NCI-H1694 treated with DMSO at 0.1 percent for 48 hours (cell line): ENCODE measurements at regions not wholly inside any gene's neighbourhood (a gene's known extent, or its start where the extent isn't known, plus 50 kb on each side); places are given as distances from the start of the nearest gene placed in this dataset.
"Not testable (repeated sequence)": the region's sequence is repeated elsewhere in the genome, so short reads cannot be mapped to it uniquely, and the experiment has no call there.

Experiments used
- DNase-seq: peaks from one replicate; lab custom pipeline; 2025; lab: John Stamatoyannopoulos, UW

DNA sequence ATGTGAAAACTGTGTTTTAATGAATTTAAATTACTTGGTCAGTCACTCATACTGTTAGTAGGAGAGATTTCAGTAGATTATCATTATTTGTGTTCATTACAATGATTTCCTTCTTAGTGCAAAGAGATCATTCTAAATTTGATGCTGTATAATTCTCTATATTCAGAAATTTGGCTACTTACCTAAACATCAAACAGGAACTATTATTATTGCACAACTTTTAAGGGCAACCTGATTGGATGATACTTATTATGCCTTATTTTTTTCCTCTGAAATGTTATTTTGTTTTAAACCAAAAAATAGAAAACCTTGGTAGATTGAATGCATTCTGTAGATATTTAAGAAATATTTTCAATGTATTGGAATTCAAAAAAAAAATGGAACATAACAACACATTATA, 436.4 kb upstream of the PCDH15 start:
- no peak for DNase-seq

DNA sequence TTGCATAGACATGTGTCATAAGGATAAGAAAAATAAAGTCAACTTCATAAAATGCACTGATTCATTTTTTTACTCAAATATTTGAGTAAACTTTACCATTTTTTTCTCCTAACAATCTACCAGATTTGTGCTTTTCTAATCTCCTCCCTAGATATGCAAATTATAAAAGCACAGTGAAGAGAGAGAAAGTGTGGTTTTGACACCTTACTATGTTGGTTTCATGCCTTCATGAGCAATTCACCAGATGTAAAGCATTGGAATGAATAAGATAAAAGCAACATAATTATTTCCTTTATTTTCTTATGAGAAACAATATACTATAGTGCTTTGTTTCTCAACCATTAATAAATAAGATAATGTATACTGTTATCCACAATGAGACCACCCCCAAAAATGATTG, 432.5 kb upstream of the PCDH15 start:
- no peak for DNase-seq

DNA sequence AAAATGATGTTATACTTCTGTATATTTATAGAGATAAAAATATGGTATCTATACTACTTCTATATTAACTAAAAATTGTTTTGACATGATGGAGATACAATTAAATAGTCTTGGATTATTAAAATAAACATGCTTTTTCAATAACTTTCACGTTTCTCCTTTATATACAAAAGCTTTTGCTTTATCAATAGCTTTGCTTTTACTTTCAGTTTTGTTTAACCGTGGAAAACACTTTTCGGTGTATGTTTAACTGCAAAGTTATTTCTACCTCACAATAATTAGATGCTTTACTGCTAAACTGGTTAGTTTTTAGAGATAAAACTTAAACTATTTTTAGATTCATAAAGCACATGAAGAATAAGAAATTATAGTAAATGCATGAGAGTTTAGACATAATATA, 432.1 kb upstream of the PCDH15 start:
- DNase-seq, result no peak

DNA sequence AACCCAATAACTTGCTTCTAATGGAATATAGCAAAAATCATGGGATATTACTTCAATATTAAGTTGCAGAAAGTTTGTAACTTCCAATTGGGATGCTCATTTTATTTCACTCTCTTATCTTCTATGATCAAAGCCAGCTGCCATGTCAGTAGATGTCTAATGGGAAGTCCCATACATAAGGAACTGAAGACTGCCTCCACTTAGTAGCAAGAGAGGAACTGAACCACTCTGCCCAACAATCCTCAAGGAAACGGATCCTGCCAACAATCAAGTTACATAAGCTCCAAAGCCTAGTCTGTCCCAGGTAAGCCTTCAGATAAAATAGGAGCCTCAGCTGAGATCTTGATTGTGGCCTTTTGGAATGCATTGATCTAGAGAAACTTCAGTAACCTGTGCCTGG, 431.5 kb upstream of the PCDH15 start:
- DNase-seq, result no peak

DNA sequence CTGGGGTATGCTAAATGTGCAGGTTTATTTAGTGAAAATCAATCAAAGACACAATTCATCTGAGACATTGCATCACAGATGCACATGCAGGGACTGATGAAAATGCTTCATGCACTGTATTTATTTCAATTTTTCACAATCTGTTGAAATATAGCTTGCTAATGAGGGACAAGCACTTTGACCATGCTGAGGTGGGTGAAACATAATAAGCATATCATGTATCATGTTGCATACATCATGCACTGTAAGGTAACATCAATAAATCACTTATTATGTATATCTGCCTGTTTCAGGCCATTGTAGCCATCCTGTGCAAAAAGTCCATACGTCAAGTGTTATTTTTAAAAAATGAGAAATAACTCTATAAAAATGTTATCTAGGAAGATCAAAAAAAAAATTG, 426.9 kb upstream of the PCDH15 start:
- DNase-seq, result no peak

DNA sequence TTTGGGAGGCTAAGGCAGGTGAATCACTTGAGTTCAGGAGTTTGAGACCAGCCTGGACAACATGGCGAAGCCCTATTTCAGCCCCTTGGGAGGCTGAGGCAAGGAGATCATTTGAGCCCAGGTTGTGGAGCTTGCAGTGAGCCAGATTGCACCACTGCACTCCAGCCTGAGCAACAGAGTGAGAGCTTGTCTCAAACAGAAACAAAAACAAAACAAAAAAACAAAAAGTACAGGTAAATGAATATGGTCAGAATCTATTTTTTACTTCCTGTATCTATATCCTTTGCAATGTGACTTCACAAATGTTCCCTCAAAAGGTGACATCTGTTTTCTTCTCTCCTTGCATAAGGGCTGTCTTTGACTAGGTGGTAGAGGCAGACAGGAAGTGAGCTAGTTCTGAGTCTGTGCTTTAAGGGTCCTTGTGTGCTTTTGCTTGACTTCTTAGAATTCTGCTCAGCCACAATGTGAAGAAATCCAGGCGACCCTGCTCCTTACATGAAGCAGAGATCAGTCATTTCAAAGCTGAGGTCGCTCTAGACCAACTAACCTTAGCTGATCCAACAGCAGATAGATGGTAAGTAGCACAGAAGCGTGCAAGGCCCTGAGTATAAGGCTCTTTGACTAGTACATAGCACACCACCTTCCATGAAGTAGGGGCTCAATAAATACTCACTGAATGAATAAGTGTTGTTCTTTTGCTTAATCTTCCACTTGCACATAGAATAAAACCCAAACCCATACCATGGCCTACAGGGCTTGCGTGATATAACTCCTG, 423.2 kb upstream of the PCDH15 start:
- DNase-seq, result no peak

DNA sequence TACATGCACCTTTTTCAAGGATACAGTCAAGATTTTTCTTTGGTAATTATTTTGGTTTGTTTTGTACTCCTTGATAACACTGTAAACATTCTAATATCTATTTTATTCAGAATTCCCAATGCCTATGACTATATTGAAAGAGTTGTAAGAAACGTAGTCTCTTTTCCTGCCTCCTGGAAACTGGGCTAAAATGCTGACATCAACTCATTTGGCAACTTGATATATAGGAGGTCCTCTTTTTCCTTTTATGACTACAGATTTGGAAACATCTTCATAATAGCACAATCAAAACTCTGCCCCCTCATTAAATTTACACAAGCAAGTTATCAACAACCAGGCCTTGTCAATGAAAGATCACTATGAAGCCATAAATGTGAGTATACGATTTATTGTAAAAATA, 422.3 kb upstream of the PCDH15 start:
- no peak for DNase-seq

DNA sequence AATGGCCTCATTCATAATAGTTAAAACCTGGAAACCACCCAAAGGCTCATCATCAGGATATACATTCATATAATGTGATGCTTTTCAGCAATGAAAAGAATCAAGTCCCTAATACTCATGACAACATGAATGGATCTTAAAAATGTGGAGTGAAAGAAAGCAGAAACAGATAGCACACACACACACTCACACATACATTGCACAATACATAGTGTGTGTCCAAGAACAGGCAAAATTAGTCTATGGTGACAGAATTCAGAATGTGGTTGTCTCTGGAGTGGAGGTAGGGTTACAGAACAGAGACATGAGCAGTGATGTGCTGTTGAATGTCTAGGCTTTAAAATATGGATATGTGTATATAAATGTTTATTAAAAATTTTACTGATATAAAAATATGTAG, 419.9 kb upstream of the PCDH15 start:
- DNase-seq, result no peak

DNA sequence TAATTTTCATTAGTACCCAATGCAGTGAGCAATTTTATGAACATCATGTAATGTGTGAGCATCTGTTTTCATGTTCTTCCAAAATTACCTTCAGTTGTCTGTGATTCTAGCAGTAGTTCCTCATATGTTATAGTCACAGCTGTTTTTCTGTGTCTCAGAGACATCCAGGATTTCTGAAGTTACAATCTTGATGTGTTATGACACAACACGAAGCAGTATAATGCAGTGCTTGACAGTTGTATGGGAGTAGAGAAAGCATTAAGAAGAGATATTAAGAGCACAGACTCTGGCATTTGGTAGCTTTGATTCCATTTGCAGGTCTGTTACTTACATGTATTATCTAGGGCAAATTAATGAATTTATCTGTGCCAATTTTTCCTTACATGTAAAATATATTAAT, 414.7 kb upstream of the PCDH15 start:
- no peak for DNase-seq

DNA sequence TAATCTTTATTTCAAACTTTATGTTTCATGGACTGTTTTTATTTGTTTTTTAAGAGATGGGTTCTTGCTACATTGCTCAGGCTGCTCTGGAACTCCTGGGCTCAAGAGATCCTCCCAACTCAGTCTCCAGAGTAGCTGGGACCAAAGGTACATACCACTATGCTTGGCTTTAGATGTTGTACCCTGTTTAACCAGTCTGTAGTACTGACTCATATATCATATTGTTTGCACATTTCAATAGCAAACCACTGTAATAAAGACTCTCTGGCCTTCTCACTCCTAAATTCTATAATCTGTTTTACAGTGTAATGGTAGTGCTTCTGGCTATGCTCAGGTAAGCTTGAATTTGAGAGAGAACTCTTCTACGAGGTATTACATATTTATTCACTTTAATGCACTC, 413.6 kb upstream of the PCDH15 start:
- DNase-seq, result no peak

DNA sequence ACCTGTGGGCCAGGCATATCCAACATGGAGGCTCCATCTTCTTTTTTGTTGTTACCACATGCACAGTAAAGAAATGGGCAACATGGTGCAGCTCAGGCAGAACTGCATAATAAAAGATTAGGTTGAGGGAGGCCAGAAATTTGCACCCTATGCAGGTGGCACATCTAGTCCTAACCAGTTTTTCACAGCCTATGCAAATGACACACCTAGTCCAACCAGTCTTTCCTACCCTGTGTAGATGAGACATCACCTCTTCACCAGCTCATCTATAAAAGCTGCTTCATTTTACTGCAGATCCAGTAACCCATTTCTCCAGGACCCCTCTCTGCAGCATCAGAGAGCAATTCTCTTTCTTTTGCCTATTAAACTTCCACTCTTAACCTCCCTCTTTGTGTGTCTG, 411.0 kb upstream of the PCDH15 start:
- no peak for DNase-seq

DNA sequence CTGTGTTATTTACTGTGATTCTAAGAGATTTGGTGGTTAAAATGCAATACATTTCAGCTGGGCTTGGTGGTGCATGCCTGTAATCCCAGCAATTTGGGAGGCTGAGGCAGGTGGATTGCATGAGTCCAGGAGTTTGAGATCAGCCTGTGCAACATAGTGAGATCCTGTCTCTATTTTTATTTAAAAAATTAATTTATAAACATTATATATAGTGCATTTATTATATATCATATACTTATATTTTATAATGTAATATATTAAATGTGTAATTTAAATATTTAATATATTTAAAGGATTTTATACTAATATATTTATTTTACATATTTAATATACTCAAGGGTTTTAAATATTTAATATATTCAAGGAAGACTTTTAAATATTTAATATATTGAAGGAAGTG, 402.8 kb upstream of the PCDH15 start:
- DNase-seq, result no peak

DNA sequence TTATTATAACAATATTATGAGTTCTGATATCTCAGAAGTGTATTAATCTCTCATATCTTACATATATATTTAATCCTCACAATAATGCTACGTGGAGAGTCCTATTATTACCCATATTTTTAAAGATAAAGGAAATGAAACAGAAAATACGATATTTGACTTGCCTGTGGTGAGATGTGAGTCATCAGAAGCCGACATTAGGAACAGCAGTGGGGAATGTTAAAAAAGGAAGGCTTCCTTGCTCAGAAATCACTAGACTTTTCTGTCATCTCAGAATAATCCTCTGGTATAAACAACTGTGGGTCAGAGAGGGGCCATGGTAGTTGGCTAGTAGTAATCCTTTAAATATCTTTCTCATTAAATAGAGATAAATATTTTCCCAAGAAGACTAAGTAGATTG, 402.3 kb upstream of the PCDH15 start:
- no peak for DNase-seq

DNA sequence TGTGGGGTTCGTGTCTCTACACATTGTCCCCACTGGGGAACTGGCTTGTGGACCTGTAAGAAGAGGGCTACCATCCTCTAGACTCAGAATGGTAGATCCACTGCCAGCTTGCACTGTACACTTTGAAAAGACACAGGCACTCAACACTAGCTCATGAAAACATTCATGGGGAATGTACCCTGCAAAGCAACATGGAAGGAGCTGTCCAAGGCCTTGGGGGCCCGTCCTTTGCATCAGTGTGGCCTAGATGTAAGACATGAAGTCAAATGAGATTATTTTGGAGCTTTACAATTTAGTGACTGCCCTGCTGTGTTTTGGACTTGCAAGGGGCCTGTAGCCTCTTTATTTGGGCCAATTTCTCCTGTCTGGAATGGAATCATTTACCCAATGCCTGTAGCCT, 399.0 kb upstream of the PCDH15 start:
- no peak for DNase-seq

DNA sequence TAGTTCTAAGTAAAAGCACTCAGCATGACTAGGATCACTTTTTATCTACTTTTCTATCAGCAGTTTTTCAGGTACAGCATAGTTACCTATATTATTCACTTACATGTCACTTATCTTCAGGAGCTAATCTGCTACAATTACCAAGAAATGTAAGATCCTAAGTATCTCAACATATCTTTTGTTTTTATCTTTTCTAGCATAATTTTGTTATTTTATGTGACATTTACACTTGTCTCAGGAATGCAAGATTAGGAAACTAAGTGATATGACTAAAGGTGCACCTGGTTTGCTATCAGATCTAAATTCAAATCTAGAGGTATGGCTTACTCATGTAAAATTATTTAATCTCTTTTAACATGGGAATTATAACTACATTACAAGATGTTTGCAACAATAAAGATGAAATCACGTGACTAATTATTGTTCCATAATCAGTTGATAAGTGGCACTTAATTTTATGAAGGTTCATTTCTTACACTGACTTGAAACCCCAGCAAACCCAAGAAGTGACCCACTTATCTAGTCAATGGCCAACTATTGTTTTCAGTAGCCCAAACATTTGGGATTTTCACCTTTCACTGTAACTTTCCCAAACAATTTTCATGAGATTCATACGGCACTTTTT, 390.3 kb upstream of the PCDH15 start:
- DNase-seq, result no peak

DNA sequence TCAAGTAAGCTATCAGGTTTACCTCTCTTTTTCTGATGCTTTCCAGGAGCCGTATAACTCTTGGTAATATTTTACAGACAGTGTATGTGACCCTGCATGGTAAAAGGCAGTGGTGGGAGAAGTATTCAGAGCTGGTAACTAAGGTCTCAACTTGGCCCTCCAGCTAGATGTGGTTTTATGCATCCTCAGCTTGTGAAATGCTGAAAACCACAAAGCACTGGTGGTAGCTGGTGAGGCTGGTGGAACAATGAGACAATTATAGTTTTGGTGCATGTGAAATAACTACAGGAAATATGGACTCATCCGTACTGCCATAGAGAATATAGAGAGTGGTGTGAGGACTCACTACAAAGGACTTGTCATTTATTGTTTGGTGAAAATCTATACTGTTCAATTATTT, 383.0 kb upstream of the PCDH15 start:
- DNase-seq, result no peak

DNA sequence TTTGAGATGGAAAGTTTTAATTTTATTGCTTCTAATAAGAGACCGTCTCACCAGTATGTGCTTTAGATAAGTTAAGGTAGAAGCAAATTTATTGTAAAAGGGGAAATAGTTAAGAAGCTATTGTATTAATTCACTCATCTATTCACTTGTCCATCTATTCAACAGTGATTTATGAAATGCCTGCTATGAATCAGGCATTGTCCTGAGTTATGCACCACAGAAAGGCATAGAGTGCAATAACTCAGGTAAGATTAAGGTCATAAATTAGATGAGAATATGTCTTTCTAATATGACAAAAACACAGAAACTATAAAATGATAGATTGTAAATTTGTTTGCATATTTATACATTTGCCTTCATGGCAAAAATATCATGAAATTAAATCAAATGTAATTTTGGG, 379.3 kb upstream of the PCDH15 start:
- no peak for DNase-seq

DNA sequence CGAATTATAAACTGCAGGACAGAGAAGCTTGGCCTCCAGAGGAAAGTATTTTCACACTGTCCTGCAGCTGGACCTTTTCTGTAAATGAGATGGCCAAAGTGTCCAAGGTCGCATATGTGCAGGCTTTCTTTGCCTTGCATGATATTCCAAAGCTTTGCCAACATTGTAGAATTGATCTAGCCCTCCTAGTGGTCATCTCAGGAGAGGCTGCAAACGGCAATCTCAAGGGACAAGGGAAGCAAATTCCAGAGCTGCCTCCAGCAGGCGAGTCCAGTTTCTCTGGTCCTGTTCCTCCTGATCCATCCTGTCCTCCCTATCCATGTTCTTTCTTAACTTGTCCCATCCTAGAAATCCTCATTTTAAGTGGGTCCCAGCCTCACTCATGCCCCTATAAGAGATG, 373.4 kb upstream of the PCDH15 start:
- DNase-seq, result no peak

DNA sequence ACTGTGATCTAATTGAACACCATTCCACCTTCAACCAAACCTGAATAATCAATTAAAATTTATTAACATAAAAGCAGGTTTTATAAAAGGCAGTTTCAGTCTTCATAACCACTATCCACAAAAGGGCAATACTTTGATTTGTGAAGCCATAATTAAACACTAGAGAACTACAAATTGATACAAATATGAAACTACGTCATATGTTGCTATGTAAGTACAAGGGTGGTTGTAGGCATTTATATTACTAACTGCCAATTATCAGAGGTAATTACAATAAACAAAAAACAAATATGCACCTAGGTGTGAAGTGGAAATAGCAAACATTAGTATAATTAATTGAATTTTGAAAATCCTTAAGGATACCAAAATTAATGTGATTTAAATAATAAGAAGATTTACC, 368.5 kb upstream of the PCDH15 start:
- no peak for DNase-seq

DNA sequence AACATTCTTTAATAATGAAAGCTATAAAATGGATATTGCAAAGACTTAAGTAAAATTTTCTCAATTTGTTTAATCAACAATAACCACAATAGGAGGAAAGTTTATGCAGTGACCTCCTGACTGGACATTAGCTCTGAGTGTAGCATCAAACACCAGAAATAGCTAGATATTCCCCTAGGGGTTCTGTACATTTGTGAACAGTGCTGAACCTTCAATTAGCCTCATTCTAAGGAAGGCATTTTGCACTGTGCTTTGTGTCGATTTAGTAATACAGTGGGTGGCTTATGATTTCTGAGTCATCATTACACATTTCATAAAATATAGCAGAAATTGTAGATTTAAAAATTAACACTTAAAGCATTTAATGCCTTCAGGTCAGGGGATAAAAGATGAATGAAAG, 367.3 kb upstream of the PCDH15 start:
- no peak for DNase-seq

DNA sequence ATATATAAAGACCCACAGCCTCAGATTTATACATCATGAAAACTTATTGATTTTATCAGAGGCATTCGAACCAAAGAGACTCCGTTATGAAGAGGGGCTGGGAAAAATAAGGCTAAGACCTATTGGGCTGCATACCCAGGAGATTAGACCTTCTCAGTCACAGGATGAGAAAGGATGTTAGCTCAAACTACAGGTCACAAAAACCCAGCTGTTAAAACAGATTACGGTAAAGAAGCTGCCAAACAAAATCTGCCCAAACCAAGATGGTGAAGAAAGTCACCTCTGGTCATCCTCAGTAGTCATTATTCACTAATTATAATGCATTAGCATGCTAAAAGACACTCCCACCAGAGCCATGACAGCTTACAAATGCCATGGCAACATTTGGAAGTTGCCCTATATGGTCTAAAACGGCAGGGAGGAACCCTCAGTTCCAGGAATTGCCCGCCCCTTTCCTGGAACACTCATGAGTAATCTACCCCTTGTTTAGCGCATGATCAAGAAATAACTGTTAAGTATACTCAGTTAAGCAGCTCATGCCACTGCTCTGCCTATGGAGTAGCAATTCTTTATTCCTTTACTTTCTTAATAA, 362.5 kb upstream of the PCDH15 start:
- no peak for DNase-seq

DNA sequence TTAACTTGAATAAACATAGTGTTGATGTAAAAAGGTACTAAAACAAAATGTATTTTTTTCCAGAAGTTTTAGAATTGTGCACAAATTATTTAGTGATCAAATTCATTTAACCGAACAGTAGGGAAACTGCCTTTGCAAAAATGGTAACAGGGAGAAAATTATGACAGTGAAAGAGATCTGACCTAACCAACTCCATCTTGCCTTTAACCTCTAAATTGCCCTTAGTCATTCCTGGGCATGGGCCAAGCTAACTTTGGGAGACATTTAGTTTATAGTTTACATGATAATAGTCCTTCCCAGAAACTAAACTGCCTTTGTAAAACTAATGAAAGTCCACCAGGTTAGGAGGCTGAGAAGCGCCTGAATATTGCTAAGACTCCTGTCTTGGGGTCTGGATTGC, 361.3 kb upstream of the PCDH15 start:
- DNase-seq, result not testable (repeated sequence)

DNA sequence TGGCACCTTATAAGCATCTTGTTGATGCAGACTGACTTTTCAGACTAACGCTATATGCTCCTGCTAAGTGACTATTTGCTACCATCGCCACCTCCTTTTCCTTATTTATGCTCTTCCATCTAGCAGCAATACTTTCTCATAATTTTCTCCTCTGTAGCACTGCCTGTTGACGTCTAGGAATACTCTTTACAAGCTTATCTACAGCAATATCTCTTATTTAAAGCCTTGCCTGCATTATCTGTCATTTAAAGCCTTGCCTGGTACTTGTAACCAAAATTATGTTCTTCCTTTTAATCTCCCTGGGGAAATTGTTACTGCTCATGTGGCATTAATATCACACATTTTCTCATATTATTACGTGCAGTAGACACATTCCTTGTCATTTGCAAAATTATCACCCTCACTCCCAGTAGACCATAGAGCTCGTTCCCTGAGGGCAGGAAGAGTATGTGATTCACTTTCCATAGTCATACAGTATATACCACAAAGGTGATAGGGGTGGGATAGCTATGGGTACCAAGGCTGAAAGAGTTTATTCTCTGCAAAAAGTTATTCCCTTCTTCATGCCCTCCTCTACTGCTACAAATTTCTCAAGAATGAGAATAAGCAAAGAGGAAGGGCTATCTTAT, 359.7 kb upstream of the PCDH15 start:
- DNase-seq, result no peak
